ENCODE measurements at regions not wholly inside any gene's neighbourhood (a gene's known extent, or its start where the extent isn't known, plus 50 kb on each side); places are given as distances from the start of the nearest gene placed in this dataset.

GRCh38 chr18:76593843-76594242, 98.8 kb upstream of the ZNF516 start:
- H3K4me3 ChIP-seq (replicated peaks in 1 of 3; ENCODE audit: insufficient read depth in 1 of 3, low read depth in 1 of 3, low read length in 3 of 3): no peak overlapping the region
- POLR2A ChIA-PET: no interaction called here

More at GRCh38 chr18:76593843-76594242, 98.8 kb upstream of the ZNF516 start:
- Histone ChIP-seq H3K27ac (ENCODE audit: insufficient read depth, low read depth, low read length) (no peak overlapping the region), H3K27me3 (ENCODE audit: control insufficient read depth in 2 of 2, insufficient read depth in 2 of 2, low read length in 2 of 2) (no peaks in the 10 kb centered on the region), H2AFZ (ENCODE audit: low read depth, low read length) (no peak overlapping the region), H3K79me2 (ENCODE audit: control insufficient read depth, insufficient read depth, low read length) (no peaks in the 10 kb centered on the region), H3K9me1 (replicated peaks; ENCODE audit: control insufficient read depth, extremely low read depth, insufficient read depth, low read length) (no peaks in the 10 kb centered on the region), H3K9ac (replicated peaks; ENCODE audit: extremely low read depth, insufficient read depth, low read length) (no peak overlapping the region), H3K36me3 (ENCODE audit: control insufficient read depth in 2 of 2, extremely low read depth in 1 of 2, insufficient read depth in 2 of 2, low read length in 2 of 2) (no peaks in the 10 kb centered on the region), H3K4me2 (ENCODE audit: insufficient read depth, low read length) (no peak overlapping the region), H3K9me3 (replicated peaks; ENCODE audit: control insufficient read depth, insufficient read depth, low read length) (no peaks in the 10 kb centered on the region), H4K20me1 (replicated peaks; ENCODE audit: control insufficient read depth, extremely low read depth, insufficient read depth, low read length) (no peaks in the 10 kb centered on the region), H3K4me1 (ENCODE audit: control insufficient read depth, extremely low read depth, insufficient read depth, low read length) (no peaks in the 10 kb centered on the region)
- FAIRE-seq (no peak), DNase-seq (ENCODE audit: low read depth, low spot score) (no peak)
- CTCF ChIA-PET: no interaction called here
- dilution Hi-C loops (cut with MboI; ENCODE audit: extremely low pct_ligation_motif_present, low sequenced_read_pairs) (no loop called here), intact Hi-C loops (cut with micrococcal nuclease) (no loop called here)
- BruUV-seq (replicated peaks): no TSS peak
- no peak for TF ChIP-seq JUN (IDR thresholded peaks at IDR 0.05; ENCODE audit: borderline replicate concordance, insufficient read depth, insufficient read length, low read depth)
- no peak for TF ChIP-seq FOS (IDR thresholded peaks at IDR 0.05; ENCODE audit: borderline replicate concordance, insufficient read depth, low read length)
- TF ChIP-seq CTCF (IDR thresholded peaks at IDR 0.05; ENCODE audit: extremely low read depth in 1 of 2, insufficient read depth in 1 of 2, low read depth in 1 of 2, low read length in 2 of 2): no peak
- TF ChIP-seq GATA2 (IDR thresholded peaks at IDR 0.05; ENCODE audit: insufficient read depth, insufficient read length, low read depth, low read length): no peak
- no peak for TF ChIP-seq POLR2A (IDR thresholded peaks at IDR 0.05; ENCODE audit: low read depth, low read length)
- no peak for TF ChIP-seq MAX (IDR thresholded peaks at IDR 0.05; ENCODE audit: insufficient read depth, insufficient read length)
- no peak for TF ChIP-seq EZH2 (IDR thresholded peaks at IDR 0.05; ENCODE audit: borderline replicate concordance, low read depth, low read length, severe bottlenecking)
- no peak for TF ChIP-seq MYC (IDR thresholded peaks at IDR 0.05; ENCODE audit: low read depth, low read length)
- TF ChIP-seq POLR2AphosphoS5 (IDR thresholded peaks at IDR 0.05; ENCODE audit: insufficient read depth, low read depth, low read length): no peak
